DOHH2 (cell line): ENCODE measurements at regions not wholly inside any gene's neighbourhood (a gene's known extent, or its start where the extent isn't known, plus 50 kb on each side); places are given as distances from the start of the nearest gene placed in this dataset.

Source experiments
- EZH2phosphoT487 ChIP-seq: fragments of 200-600 bp; sonication (generic); IDR thresholded peaks from 2 replicates; pipeline ENCODE4 v1.6.1; 2017; ENCODE audit warnings: borderline replicate concordance, mild to moderate bottlenecking, antibody characterized with exemption, low read length, moderate library complexity, mixed read lengths
- TF ChIP-seq, protein P1 (sequence below): fragments of 200-600 bp; sonication (generic); IDR thresholded peaks from one replicate; pipeline ENCODE4 v1.5.1; 2014; ENCODE audit warnings: antibody characterized with exemption, mild to moderate bottlenecking, low read depth, low read length; ENCODE audit not compliant: poor library complexity, severe bottlenecking

DNA sequence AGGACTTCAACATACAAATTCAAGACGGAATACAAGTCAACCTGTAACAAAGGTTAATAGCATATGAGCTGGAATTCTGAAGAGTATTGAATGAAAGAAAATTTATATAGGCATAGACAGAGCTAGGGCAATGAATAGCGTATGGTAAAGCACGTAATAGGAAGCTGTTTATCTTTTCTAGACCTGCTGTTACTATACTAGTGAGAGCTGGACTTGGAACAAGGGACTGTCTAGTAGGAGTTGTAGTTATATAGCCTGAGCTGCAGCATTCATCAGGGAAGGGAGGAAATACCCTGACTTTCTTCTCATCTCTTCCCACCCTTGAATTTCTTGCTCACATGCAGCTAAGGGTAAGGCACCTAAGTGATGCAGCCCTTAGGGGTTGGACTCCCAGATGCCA, 67.5 kb upstream of the PRLR start:
- TF ChIP-seq, protein P1, sequence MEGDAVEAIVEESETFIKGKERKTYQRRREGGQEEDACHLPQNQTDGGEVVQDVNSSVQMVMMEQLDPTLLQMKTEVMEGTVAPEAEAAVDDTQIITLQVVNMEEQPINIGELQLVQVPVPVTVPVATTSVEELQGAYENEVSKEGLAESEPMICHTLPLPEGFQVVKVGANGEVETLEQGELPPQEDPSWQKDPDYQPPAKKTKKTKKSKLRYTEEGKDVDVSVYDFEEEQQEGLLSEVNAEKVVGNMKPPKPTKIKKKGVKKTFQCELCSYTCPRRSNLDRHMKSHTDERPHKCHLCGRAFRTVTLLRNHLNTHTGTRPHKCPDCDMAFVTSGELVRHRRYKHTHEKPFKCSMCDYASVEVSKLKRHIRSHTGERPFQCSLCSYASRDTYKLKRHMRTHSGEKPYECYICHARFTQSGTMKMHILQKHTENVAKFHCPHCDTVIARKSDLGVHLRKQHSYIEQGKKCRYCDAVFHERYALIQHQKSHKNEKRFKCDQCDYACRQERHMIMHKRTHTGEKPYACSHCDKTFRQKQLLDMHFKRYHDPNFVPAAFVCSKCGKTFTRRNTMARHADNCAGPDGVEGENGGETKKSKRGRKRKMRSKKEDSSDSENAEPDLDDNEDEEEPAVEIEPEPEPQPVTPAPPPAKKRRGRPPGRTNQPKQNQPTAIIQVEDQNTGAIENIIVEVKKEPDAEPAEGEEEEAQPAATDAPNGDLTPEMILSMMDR = no peak
- TF ChIP-seq EZH2phosphoT487 = no peak
